NAMALWA (cell line): ENCODE measurements at regions not wholly inside any gene's neighbourhood (a gene's known extent, or its start where the extent isn't known, plus 50 kb on each side); places are given as distances from the start of the nearest gene placed in this dataset.

Experiments used
- DNase-seq: peaks from one replicate; pipeline ENCODE4 v3.0.0-alpha.2; 2015; ENCODE audit warnings: low spot score

GRCh38 chr10:123527151-123527550 is 139.0 kb upstream of the GPR26 start:
- no peak for DNase-seq

- no peak for DNase-seq
These were observed 136.9 kb upstream of the GPR26 start for GRCh38 chr10:123529146-123529760.

GRCh38 chr10:123530166-123530870 is 135.8 kb upstream of the GPR26 start:
- DNase-seq = no peak

GRCh38 chr10:123535386-123535785 is 130.8 kb upstream of the GPR26 start:
- no peak for DNase-seq

GRCh38 chr10:123536176-123536845 is 129.8 kb upstream of the GPR26 start:
- DNase-seq = no peak

GRCh38 chr10:123537188-123537961 is 128.8 kb upstream of the GPR26 start:
- DNase-seq = no peak

GRCh38 chr10:123538401-123539320 is 127.5 kb upstream of the GPR26 start:
- no peak for DNase-seq

GRCh38 chr10:123544986-123545385 is 121.2 kb upstream of the GPR26 start:
- DNase-seq = no peak

GRCh38 chr10:123548770-123549169 is 117.4 kb upstream of the GPR26 start:
- DNase-seq = peak; percentile 13

- DNase-seq = no peak
These were observed 116.2 kb upstream of the GPR26 start for GRCh38 chr10:123549761-123550454.

- DNase-seq = no peak
These were observed 115.5 kb upstream of the GPR26 start for GRCh38 chr10:123550675-123551096.

- DNase-seq = no peak
These were observed 114.9 kb upstream of the GPR26 start for GRCh38 chr10:123551259-123551658.

- DNase-seq = no peak
These were observed 113.2 kb upstream of the GPR26 start for GRCh38 chr10:123552760-123553554.

GRCh38 chr10:123553810-123554430 is 112.2 kb upstream of the GPR26 start:
- DNase-seq = no peak

GRCh38 chr10:123554656-123555055 is 111.5 kb upstream of the GPR26 start:
- DNase-seq = no peak

GRCh38 chr10:123555616-123556015 is 110.5 kb upstream of the GPR26 start:
- DNase-seq = no peak

GRCh38 chr10:123556049-123556448 is 110.1 kb upstream of the GPR26 start:
- no peak for DNase-seq

- no peak for DNase-seq
These were observed 109.4 kb upstream of the GPR26 start for GRCh38 chr10:123556736-123557135.

GRCh38 chr10:123557366-123558108 is 108.6 kb upstream of the GPR26 start:
- no peak for DNase-seq
